GM19099 (cell line): ENCODE measurements at regions not wholly inside any gene's neighbourhood (a gene's known extent, or its start where the extent isn't known, plus 50 kb on each side); places are given as distances from the start of the nearest gene placed in this dataset.

Source experiments
- POLR2A ChIP-seq: IDR thresholded peaks from 3 replicates; pipeline ENCODE4 v1.6.1; 2011; ENCODE audit warnings: low read depth; ENCODE audit not compliant: insufficient read length; ENCODE audit errors: extremely low read depth

- TF ChIP-seq POLR2A, result no peak
Measured at GRCh38 chr6:15872241-15873103, 209.6 kb upstream of the DTNBP1 start.

DNA sequence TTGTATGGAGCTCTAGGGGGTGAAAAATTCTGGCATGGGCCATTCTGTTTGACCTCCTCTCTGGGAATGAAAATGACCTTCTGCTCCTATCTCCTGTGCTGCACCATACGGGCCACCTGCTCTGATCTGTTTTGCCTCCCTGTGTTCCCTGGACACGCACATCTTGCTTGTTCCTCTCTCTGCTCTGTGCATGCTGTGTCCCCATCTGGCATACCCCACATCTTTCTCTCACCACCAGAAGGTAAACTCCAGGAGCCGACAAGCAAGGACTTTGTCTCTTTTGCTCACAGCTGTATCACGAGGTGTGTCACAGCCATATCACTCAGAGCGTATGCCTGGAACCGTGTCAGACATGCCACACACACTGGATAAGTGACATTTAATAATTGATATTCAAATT, 208.4 kb upstream of the DTNBP1 start:
- no peak for TF ChIP-seq POLR2A

DNA sequence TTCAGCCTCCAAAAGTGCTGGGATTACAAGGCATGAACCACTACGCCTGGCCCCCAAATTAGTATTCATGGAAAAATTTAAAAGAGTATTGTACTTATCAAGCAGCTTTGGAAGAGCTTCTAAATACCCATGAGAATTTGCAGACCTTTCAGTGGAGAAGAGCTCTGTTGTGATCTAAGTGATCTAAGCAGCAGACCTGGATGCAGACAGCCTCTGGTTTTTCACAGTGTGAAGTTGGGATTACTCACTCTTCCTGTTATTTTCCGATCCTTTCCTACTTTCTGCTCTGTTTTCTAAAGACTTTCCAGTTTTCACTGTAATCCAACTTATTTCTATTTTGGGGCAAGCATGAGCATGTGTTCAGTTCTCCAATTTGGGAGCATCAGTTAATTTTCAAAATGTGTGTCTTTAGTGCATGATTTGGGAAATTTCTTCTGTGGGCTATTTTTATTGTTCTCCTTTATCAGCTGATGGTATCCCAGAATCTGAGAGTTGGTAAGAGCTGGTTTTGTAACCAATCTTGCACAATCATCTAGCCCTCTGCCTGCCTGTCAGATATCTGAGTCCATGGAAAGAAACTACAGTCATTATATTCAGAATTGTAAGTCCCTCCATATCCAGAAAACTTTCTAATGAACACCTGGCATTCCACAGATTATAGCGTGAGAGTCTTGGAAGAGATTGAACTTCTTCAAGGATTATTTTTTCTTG, 207.7 kb upstream of the DTNBP1 start:
- no peak for TF ChIP-seq POLR2A

- TF ChIP-seq POLR2A, result no peak
Measured at GRCh38 chr6:15864708-15865062, 201.9 kb upstream of the DTNBP1 start.

- no peak for TF ChIP-seq POLR2A
Measured at GRCh38 chr6:15864038-15864707, 201.3 kb upstream of the DTNBP1 start.

DNA sequence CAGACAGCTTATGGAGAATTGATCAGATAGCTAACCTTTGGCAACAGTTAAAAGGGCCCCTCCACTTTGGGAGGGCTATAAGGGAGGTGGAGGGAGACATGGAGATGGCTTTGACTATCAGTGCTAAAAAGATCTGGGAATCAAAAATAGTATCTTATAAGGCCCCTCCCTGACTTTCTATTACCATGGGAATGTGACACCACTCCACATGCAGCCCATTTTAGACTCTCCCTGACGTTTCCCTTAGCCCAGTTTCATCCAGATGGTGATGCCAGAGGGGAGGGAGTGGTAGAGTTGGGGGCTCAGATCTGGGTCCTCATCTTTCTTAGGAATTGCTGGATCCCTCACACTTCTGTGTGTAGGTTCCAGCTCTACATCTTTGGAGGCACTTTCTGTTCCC, 200.0 kb upstream of the DTNBP1 start:
- no peak for TF ChIP-seq POLR2A

DNA sequence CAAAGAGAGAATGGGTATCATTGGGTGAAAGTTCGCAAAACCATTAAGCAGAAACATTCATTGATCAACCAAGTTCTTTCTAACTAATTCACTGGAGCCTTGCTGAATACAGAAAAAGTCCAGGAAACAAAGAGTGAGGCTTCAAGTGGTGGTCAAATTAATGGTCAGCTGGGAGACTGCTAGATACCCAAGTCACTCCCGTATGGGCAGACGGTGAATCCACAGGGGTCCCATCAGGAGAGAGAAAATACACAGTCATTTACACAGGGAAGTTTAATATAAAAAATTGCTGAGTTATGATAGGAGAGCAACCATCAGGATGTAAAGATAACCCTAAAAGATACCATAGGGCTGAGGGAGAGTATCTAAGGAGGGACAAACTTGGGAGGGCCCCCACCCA, 198.7 kb upstream of the DTNBP1 start:
- no peak for TF ChIP-seq POLR2A

GRCh38 chr6:15854826-15855710, 192.2 kb upstream of the DTNBP1 start:
- TF ChIP-seq POLR2A, result no peak

DNA sequence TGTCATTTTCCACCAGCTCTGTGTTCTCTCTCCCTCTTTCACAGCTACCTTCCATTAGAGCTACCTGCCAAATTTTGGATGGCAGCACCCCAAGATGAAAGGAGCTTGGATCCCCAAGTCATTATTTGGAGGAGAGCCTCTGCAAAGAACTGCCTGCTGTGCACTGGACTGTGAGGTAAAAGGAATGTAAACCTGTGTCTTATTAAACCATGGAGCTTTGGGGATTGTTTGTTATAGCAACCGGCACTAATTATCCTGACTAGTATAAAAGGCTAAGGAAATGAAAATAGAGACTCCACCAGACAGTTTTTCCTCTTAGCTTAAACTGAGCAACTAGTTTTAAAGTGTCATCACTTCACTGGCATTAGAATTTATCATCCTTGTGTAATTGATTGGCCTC, 191.6 kb upstream of the DTNBP1 start:
- no peak for TF ChIP-seq POLR2A

- TF ChIP-seq POLR2A, result no peak
Measured at GRCh38 chr6:15853259-15853658, 190.4 kb upstream of the DTNBP1 start.

GRCh38 chr6:15852289-15852688, 189.5 kb upstream of the DTNBP1 start:
- no peak for TF ChIP-seq POLR2A

DNA sequence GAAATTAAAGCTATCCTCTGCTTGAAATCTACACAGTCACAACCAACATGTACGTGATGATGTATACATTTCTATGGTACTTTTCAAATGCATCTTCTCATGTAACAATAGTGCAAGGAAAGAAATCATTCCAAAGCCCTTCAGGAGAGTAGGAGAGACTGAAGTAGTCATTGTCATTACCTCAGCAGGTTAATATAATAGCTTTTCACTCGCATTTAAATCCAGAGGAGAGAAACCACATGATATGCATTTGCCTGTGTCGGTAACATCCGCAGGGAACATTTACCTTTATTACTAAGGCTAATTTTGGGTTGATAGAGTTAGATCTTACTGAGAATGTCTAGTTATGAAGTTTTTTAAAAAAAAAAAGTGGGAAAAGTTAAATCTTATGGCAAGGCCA, 186.6 kb upstream of the DTNBP1 start:
- TF ChIP-seq POLR2A, result no peak

DNA sequence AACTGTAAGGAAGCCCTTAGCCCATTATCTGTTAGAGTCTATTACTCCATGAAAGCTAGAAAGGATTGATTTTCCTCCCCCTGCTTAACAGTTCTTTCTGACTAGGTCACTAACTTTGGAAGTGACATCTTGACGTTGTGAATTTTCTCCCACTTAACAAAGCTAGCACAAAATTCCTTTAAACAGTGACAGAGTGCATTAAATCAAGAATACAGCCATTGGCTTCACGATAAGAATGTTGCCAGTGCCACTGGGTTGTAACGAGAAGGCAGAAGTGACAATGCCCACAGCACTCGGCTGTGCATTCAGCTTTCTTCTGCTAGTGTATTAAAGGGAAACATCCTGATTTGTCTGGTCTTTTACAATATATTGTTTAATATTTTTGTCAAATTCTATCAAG, 182.7 kb upstream of the DTNBP1 start:
- TF ChIP-seq POLR2A, result no peak

DNA sequence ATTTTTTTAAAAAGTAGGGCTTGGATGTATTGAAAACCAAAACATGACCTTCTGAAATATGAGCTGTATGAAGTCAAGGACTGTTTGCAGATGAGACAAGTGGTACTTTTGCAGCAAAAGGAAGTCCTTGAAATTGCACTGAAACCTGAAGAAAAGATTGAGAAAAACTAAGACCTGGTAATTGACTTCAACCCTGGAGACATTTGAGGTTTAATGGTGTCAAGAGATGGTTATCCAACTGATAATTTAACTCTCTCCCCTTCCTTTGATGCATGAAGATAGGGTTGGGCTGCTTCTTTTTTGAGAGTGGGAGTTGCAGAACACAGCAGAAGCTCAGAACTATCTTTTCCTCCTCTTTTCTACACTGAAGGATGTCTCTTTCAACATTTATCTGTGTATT, 180.9 kb upstream of the DTNBP1 start:
- no peak for TF ChIP-seq POLR2A

DNA sequence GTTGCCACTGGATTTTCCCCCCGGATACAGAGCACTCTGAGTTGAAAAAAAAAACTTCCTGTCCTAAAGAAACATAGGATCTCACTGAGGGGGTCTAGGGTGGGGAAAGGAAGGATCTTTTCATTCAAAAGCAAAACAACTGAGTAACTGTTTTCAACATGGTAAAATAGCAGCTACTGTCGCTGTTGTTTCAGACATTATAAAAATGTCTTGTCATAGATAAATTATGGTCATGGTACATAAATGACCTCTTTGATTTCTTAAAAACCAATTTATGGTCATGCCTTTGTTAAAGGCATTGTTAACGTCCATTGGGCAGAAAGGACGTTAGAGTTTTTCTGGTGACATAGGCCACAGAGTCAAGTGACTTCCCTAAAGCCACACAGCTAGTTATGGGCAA, 180.4 kb upstream of the DTNBP1 start:
- no peak for TF ChIP-seq POLR2A

DNA sequence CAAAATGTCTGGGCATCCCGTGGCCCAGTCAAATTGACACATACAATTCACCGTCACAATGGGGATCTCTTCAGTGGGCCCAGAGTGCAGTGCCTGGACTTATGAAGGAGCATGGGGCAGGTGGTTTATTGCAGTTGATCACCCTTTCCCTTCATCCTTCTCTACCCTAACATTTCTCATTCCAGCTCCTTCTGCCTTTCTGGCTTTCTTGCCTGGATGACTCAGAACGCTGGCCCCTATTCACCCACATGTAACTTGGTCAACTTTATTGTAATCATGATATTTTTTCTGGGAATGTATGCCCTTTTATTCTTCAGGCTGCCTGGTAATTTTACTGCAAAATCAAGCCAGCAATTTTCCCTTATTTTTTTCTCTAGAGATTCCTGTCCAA, 179.9 kb upstream of the DTNBP1 start:
- no peak for TF ChIP-seq POLR2A
